ENCODE measurements at regions not wholly inside any gene's neighbourhood (a gene's known extent, or its start where the extent isn't known, plus 50 kb on each side); places are given as distances from the start of the nearest gene placed in this dataset.
A peak's percentile ranks its signal among the peaks of the same experiment; 100 is the strongest.

DNA sequence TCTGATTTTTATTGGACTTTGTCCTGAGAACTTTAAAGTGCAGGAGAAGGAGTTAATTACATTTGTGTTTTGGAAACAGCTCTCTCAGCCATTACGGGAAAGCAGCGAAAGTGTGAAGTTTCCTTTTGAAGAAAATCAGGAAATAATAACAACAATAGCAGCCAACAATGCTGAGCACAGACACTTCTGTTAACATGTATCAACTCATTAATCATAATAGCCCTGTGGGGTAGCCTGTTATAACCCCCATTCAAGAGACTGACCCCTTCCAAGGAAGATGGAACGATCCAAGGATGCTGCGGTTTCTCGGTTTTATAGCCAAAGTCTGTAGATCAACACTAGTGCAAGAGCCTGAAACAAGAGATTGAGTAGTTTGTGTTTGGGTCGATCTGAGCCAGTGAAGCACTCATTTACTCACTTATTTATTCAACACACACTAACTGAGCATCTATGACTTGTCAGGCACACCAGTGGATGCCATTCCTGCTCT is 195.5 kb downstream of the DRD1 start:
- no peak for DNase-seq (ENCODE audit: low read depth)
- TF ChIP-seq, protein P1, sequence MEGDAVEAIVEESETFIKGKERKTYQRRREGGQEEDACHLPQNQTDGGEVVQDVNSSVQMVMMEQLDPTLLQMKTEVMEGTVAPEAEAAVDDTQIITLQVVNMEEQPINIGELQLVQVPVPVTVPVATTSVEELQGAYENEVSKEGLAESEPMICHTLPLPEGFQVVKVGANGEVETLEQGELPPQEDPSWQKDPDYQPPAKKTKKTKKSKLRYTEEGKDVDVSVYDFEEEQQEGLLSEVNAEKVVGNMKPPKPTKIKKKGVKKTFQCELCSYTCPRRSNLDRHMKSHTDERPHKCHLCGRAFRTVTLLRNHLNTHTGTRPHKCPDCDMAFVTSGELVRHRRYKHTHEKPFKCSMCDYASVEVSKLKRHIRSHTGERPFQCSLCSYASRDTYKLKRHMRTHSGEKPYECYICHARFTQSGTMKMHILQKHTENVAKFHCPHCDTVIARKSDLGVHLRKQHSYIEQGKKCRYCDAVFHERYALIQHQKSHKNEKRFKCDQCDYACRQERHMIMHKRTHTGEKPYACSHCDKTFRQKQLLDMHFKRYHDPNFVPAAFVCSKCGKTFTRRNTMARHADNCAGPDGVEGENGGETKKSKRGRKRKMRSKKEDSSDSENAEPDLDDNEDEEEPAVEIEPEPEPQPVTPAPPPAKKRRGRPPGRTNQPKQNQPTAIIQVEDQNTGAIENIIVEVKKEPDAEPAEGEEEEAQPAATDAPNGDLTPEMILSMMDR (conservative IDR thresholded peaks at IDR 0.05; ENCODE audit: low read length): no peak
- no peak overlapping the region for H3K4me3 ChIP-seq (ENCODE audit: low read length)

- H3K4me3 ChIP-seq (ENCODE audit: low read length): no peak overlapping the region
- no peak for DNase-seq (ENCODE audit: low read depth)
- TF ChIP-seq, protein P1 (conservative IDR thresholded peaks at IDR 0.05; ENCODE audit: low read length): no peak
These were observed 197.0 kb downstream of the DRD1 start for GRCh38 chr5:175246889-175247520.

DNA sequence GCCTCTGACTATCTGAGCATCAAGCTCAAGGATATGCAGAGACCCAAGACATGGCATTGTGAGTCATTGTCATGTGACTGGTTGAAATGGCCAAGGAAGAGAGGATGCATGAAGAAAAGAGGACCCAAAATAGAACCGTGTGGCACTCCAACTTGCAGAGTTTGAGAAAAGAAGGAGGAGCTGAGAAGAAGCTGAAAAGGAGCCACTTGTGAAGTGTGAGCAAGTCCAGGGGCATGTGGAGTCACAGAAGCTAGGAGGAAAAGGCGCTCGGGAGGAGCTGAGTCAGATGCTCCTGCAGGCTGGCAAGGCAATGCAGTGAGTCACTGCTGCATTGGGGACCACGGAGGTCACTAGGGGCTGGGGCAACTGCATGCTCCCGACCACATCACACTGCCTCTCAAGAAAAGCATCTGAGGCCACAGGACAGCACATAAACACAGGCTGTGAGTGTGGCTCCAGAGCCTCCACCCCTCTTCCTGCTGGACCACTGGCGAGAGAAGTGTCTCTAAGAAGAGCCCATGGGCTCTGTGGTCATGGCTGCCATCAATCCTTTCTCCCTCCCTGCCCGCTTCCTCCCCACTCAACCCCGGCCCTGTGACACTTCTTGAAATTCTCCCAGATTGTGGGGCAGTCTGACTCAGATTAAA is 197.6 kb downstream of the DRD1 start:
- peak overlapping the region; percentile 8; the same call in 1 of the 2 replicates for H3K4me3 ChIP-seq (ENCODE audit: low read length)

GRCh38 chr5:175243441-175243840 is 200.5 kb downstream of the DRD1 start:
- no peak for DNase-seq (ENCODE audit: low read depth)
- H3K4me3 ChIP-seq (ENCODE audit: low read length): no peak overlapping the region
- TF ChIP-seq, protein P1 (conservative IDR thresholded peaks at IDR 0.05; ENCODE audit: low read length): no peak

More for the DNA sequence above, 197.6 kb downstream of the DRD1 start:
- TF ChIP-seq, protein P1 (conservative IDR thresholded peaks at IDR 0.05; ENCODE audit: low read length): no peak
- DNase-seq (ENCODE audit: low read depth): peak; percentile 91

GRCh38 chr5:175242207-175242606 is 201.8 kb downstream of the DRD1 start:
- DNase-seq (ENCODE audit: low read depth): no peak
- H3K4me3 ChIP-seq (ENCODE audit: low read length): no peak overlapping the region
- TF ChIP-seq, protein P1 (conservative IDR thresholded peaks at IDR 0.05; ENCODE audit: low read length): no peak

DNA sequence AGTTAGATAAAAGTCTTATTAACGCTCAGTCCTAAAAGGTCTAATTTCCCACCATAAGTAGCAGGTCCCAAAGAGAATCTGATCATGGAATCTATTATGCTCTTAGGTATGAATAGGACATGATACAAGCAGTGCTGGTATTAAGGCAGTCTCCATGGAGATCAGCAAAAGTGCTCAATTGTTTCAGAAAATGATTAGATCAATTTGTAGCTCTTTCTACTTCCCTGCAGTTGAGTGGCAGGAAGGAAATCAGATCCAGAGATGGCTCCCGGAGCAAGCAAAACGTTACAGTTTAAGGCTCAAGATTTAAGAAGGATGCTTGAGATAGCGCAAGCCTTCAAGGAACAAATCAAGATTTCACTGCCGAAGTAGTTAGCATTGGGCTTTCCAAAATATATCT is 205.7 kb downstream of the DRD1 start:
- TF ChIP-seq, protein P1 (conservative IDR thresholded peaks at IDR 0.05; ENCODE audit: low read length): no peak
- H3K4me3 ChIP-seq (ENCODE audit: low read length): no peak overlapping the region
- DNase-seq (ENCODE audit: low read depth): no peak

DNA sequence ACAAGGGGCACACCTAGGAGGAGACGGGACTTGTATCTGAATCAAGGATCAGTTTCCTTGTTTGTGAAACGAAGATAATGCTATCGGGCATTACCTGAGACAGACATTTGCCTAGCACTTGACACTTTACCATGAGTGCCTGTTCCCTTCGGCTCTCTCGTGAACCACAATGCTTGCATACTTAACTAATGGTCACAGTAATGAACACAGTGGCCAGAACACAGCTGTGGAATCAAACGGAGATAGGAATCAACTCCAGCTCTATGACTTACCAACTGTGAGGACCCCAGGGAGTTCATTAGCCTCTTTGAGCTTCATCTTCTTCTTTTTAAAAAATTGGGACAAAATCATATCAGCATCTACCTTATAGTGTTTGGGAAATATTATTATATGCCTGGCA is 207.8 kb downstream of the DRD1 start:
- DNase-seq (ENCODE audit: low read depth): no peak
- TF ChIP-seq, protein P1 (conservative IDR thresholded peaks at IDR 0.05; ENCODE audit: low read length): no peak
- no peak overlapping the region for H3K4me3 ChIP-seq (ENCODE audit: low read length)
